ENCODE measurements at regions not wholly inside any gene's neighbourhood (a gene's known extent, or its start where the extent isn't known, plus 50 kb on each side); places are given as distances from the start of the nearest gene placed in this dataset.

- TF ChIP-seq GATA2 (IDR thresholded peaks at IDR 0.05; ENCODE audit: low read depth, low read length) (no peak), GATA3 (IDR thresholded peaks at IDR 0.05; ENCODE audit: low read depth, low read length) (no peak)
These were observed 1515.7 kb downstream of the SI start for GRCh38 chr3:163562625-163563024.

All from SH-SY5Y (cell line).